ENCODE measurements at regions not wholly inside any gene's neighbourhood (a gene's known extent, or its start where the extent isn't known, plus 50 kb on each side); places are given as distances from the start of the nearest gene placed in this dataset.

- TF ChIP-seq CTCF (IDR thresholded peaks at IDR 0.05) = no peak
Measured at GRCh38 chr3:16067837-16068471, 106.5 kb upstream of the GALNT15 start.

GRCh38 chr3:16069149-16069922, 105.1 kb upstream of the GALNT15 start:
- no peak overlapping the region for H3K4me3 Mint-ChIP-seq
- H3K4me3 ChIP-seq (ENCODE audit: low read length) = no peak overlapping the region
- H3K36me3 Mint-ChIP-seq = no peaks in the 10 kb centered on the region
- WGBS (ENCODE audit: insufficient coverage) = 87% methylated on average over 6 of the region's 6 CpGs
- no peaks in the 10 kb centered on the region for H3K4me1 Mint-ChIP-seq
- H3K27ac Mint-ChIP-seq = no peak overlapping the region
- ATAC-seq (no peak), DNase-seq (no peak)
- intact Hi-C loops (cut with micrococcal nuclease) = no loop called here
- TF ChIP-seq CTCF (IDR thresholded peaks at IDR 0.05) = no peak
- no peaks in the 10 kb centered on the region for H3K9me3 ChIP-seq (ENCODE audit: control insufficient read depth, insufficient read depth, low read length)
- no peak overlapping the region for H3K27ac ChIP-seq (ENCODE audit: low read length)
- H3K27me3 ChIP-seq (ENCODE audit: control insufficient read depth, insufficient read depth, low read length) = no peaks in the 10 kb centered on the region
- H3K36me3 ChIP-seq (ENCODE audit: control insufficient read depth, insufficient read depth, low read length) = no peaks in the 10 kb centered on the region
- no peaks in the 10 kb centered on the region for H3K4me1 ChIP-seq (ENCODE audit: control insufficient read depth, insufficient read depth, low read length)
- H3K9me3 Mint-ChIP-seq = no peaks in the 10 kb centered on the region
- peaks cover 0 to 3% of the 10 kb centered on the region in 2 donors for H3K27me3 Mint-ChIP-seq (ENCODE audit: low read depth in 2 of 2)

More at GRCh38 chr3:16067837-16068471, 106.5 kb upstream of the GALNT15 start:
- no peak overlapping the region for H3K4me3 Mint-ChIP-seq
- Histone ChIP-seq H3K27me3 (ENCODE audit: control insufficient read depth, insufficient read depth, low read length) (no peaks in the 10 kb centered on the region), H3K36me3 (ENCODE audit: control insufficient read depth, insufficient read depth, low read length) (no peaks in the 10 kb centered on the region), H3K4me1 (ENCODE audit: control insufficient read depth, insufficient read depth, low read length) (no peaks in the 10 kb centered on the region), H3K9me3 (ENCODE audit: control insufficient read depth, insufficient read depth, low read length) (no peaks in the 10 kb centered on the region), H3K27ac (ENCODE audit: low read length) (no peak overlapping the region), H3K4me3 (ENCODE audit: low read length) (no peak overlapping the region)
- 85% methylated on average over 2 of the region's 2 CpGs for WGBS (ENCODE audit: insufficient coverage)
- DNase-seq = no peak
- H3K4me1 Mint-ChIP-seq = no peaks in the 10 kb centered on the region
- no peaks in the 10 kb centered on the region for H3K36me3 Mint-ChIP-seq
- no peak overlapping the region for H3K27ac Mint-ChIP-seq
- peaks cover 2 to 5% of the 10 kb centered on the region in 2 donors for H3K27me3 Mint-ChIP-seq (ENCODE audit: low read depth in 2 of 2)
- no peaks in the 10 kb centered on the region for H3K9me3 Mint-ChIP-seq
- intact Hi-C loops (cut with micrococcal nuclease) = no loop called here
- ATAC-seq = no peak

- ATAC-seq (no peak), DNase-seq (no peak)
- Histone ChIP-seq H3K27ac (ENCODE audit: low read length) (no peak overlapping the region), H3K36me3 (ENCODE audit: control insufficient read depth, insufficient read depth, low read length) (no peaks in the 10 kb centered on the region), H3K27me3 (ENCODE audit: control insufficient read depth, insufficient read depth, low read length) (no peaks in the 10 kb centered on the region), H3K9me3 (ENCODE audit: control insufficient read depth, insufficient read depth, low read length) (no peaks in the 10 kb centered on the region), H3K4me3 (ENCODE audit: low read length) (no peak overlapping the region), H3K4me1 (ENCODE audit: control insufficient read depth, insufficient read depth, low read length) (no peaks in the 10 kb centered on the region)
- no peak for TF ChIP-seq CTCF (IDR thresholded peaks at IDR 0.05)
- intact Hi-C loops (cut with micrococcal nuclease) = no loop called here
- WGBS (ENCODE audit: insufficient coverage) = 90% methylated on average over 5 of the region's 5 CpGs
- no peak overlapping the region for H3K4me3 Mint-ChIP-seq
- no peaks in the 10 kb centered on the region for H3K9me3 Mint-ChIP-seq
- no peaks in the 10 kb centered on the region for H3K36me3 Mint-ChIP-seq
- H3K27me3 Mint-ChIP-seq (ENCODE audit: low read depth in 2 of 2) = peaks cover 0 to 6% of the 10 kb centered on the region in 2 donors
- H3K4me1 Mint-ChIP-seq = no peaks in the 10 kb centered on the region
- H3K27ac Mint-ChIP-seq = no peak overlapping the region
Measured at GRCh38 chr3:16070707-16071106, 103.8 kb upstream of the GALNT15 start.
